ENCODE measurements at regions not wholly inside any gene's neighbourhood (a gene's known extent, or its start where the extent isn't known, plus 50 kb on each side); places are given as distances from the start of the nearest gene placed in this dataset.

DNA sequence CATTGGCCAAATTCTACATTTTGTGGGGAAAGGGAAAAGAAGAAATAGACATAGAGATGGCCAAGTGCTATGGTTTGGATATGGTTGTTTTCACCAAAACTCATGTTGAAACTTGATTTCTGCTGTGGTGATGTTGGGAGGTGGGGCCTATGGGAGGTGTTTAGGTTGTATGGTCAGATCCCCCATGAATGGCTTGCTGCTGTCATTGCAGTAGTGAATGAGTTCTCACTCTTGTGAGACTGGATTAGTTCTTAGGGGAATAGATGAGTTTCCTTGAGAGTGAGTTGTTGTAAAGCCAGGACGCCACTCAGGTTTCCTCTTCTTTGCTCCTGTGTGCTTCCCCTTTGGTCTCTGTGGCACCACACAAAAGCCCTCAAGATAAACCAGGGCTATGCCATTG lies 242.6 kb upstream of the RFC3 start:
- Histone ChIP-seq H3K4me1 (replicated peaks) (no peaks in the 10 kb centered on the region), H3K27ac (no peak overlapping the region), H3K27me3 (replicated peaks; ENCODE audit: insufficient read depth) (no peaks in the 10 kb centered on the region), H3K9me3 (no peaks in the 10 kb centered on the region), H3K4me3 (no peak overlapping the region), H3K36me3 (no peaks in the 10 kb centered on the region)
- no peak for DNase-seq (ENCODE audit: low spot score)
- TF ChIP-seq POLR2A (IDR thresholded peaks at IDR 0.05): no peak
- TF ChIP-seq CTCF (IDR thresholded peaks at IDR 0.05): no peak
- no peak for TF ChIP-seq POLR2AphosphoS5 (IDR thresholded peaks at IDR 0.05)
- 88% methylated on average over 1 of the region's 1 CpG for WGBS
- intact Hi-C loops (cut with DNase I): no loop called here

DNA sequence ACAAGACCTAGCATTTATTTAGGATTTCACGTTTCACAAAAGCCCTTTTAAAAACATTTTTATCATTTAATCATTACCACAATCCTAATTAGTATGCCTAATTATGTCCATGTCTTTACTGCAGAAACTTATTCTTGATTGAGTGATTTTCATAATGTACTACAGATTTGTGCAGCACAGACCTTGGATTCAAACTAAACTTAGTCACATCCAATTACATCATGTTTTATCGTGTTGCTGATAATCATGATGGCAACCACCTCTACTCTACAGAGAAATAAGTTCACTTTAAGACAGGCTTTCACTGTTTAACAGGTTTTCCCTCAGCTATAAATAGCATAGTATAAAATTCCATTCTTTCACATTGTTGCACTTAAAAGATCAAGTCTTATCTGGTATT lies 240.9 kb upstream of the RFC3 start:
- Histone ChIP-seq H3K36me3 (no peaks in the 10 kb centered on the region), H3K27ac (no peak overlapping the region)
- 10% methylated on average over 2 of the region's 2 CpGs for WGBS

GRCh38 chr13:33578786-33579185 lies 239.2 kb upstream of the RFC3 start:
- whole genome bisulfite sequencing: 61% methylated on average over 2 of the region's 2 CpGs
- intact Hi-C loops (cut with DNase I): no loop called here
- Histone ChIP-seq H3K9me3 (no peaks in the 10 kb centered on the region), H3K4me3 (no peak overlapping the region), H3K27me3 (replicated peaks; ENCODE audit: insufficient read depth) (no peaks in the 10 kb centered on the region), H3K27ac (no peak overlapping the region), H3K4me1 (replicated peaks) (no peaks in the 10 kb centered on the region), H3K36me3 (no peaks in the 10 kb centered on the region)
- DNase-seq (ENCODE audit: low spot score): no peak
- no peak for TF ChIP-seq POLR2AphosphoS5 (IDR thresholded peaks at IDR 0.05)
- no peak for TF ChIP-seq POLR2A (IDR thresholded peaks at IDR 0.05)
- no peak for TF ChIP-seq CTCF (IDR thresholded peaks at IDR 0.05)

More for the DNA sequence above, 240.9 kb upstream of the RFC3 start:
- TF ChIP-seq POLR2AphosphoS5 (IDR thresholded peaks at IDR 0.05): no peak
- no peak for TF ChIP-seq CTCF (IDR thresholded peaks at IDR 0.05)
- TF ChIP-seq POLR2A (IDR thresholded peaks at IDR 0.05): no peak
- DNase-seq (ENCODE audit: low spot score): no peak
- Histone ChIP-seq H3K9me3 (no peaks in the 10 kb centered on the region), H3K27me3 (replicated peaks; ENCODE audit: insufficient read depth) (no peaks in the 10 kb centered on the region), H3K4me1 (replicated peaks) (no peaks in the 10 kb centered on the region), H3K4me3 (no peak overlapping the region)
- intact Hi-C loops (cut with DNase I): no loop called here

DNA sequence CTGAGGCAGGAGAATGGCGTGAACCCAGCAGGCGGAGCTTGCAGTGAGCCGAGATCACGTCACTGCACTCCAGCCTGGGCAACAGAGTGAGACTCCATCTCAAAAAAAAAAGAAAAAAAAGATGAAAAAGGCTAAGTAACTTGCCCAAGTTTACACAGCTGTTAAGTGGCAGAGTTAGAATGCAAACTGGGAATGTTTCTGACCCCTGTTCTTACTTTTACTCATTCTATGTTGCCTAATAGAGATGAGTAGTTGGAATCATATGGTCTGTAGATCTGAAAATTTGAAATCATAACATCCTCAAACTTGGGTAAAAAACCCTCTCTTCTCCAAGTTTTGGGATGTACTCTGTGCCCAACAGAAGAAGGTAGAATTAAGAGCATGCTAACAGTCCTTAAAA lies 235.8 kb upstream of the RFC3 start:
- intact Hi-C loops (cut with DNase I): no loop called here
- Histone ChIP-seq H3K4me1 (replicated peaks) (no peaks in the 10 kb centered on the region), H3K4me3 (no peak overlapping the region), H3K27me3 (replicated peaks; ENCODE audit: insufficient read depth) (no peaks in the 10 kb centered on the region), H3K27ac (no peak overlapping the region), H3K9me3 (no peaks in the 10 kb centered on the region), H3K36me3 (no peaks in the 10 kb centered on the region)
- 98% methylated on average over 4 of the region's 4 CpGs for WGBS
- TF ChIP-seq POLR2AphosphoS5 (IDR thresholded peaks at IDR 0.05): no peak
- TF ChIP-seq POLR2A (IDR thresholded peaks at IDR 0.05): no peak
- TF ChIP-seq CTCF (IDR thresholded peaks at IDR 0.05): no peak
- no peak for DNase-seq (ENCODE audit: low spot score)

- Histone ChIP-seq H3K27me3 (replicated peaks; ENCODE audit: insufficient read depth) (no peaks in the 10 kb centered on the region), H3K9me3 (no peaks in the 10 kb centered on the region), H3K4me3 (no peak overlapping the region), H3K36me3 (no peaks in the 10 kb centered on the region), H3K27ac (no peak overlapping the region), H3K4me1 (replicated peaks) (no peaks in the 10 kb centered on the region)
- no peak for TF ChIP-seq CTCF (IDR thresholded peaks at IDR 0.05)
- no peak for TF ChIP-seq POLR2A (IDR thresholded peaks at IDR 0.05)
- TF ChIP-seq POLR2AphosphoS5 (IDR thresholded peaks at IDR 0.05): no peak
- DNase-seq (ENCODE audit: low spot score): no peak
- intact Hi-C loops (cut with DNase I): no loop called here
- whole genome bisulfite sequencing: 97% methylated on average over 2 of the region's 2 CpGs
Observed at GRCh38 chr13:33583398-33583797, 234.6 kb upstream of the RFC3 start.
